Upper lobe of right lung (tissue), 1 donor: ENCODE measurements at regions not wholly inside any gene's neighbourhood (a gene's known extent, or its start where the extent isn't known, plus 50 kb on each side); places are given as distances from the start of the nearest gene placed in this dataset.

Experiments
- ATAC-seq: fragments of 200-7000 bp; cut with Tn5 transposase; one replicate; pipeline ENCODE4 v1.9.1; 2020; ENCODE audit warnings: mild to moderate bottlenecking, moderate library complexity
- DNase-seq: peaks from one replicate; pipeline ENCODE4 v3.0.0-alpha.2; 2020
- H3K27ac ChIP-seq: fragments of 200-600 bp; one replicate; pipeline ENCODE4 v1.8.0; 2022
- H3K27me3 ChIP-seq: fragments of 200-600 bp; one replicate; pipeline ENCODE4 v1.8.0; 2022; ENCODE audit warnings: mild to moderate bottlenecking
- H3K36me3 ChIP-seq: fragments of 200-600 bp; one replicate; pipeline ENCODE4 v1.8.0; 2022
- H3K4me1 ChIP-seq: fragments of 200-600 bp; one replicate; pipeline ENCODE4 v1.8.0; 2022
- H3K4me3 ChIP-seq: fragments of 200-600 bp; one replicate; pipeline ENCODE4 v1.8.0; 2022; ENCODE audit warnings: mild to moderate bottlenecking
- H3K9me3 ChIP-seq: fragments of 200-600 bp; one replicate; pipeline ENCODE4 v1.8.0; 2022
- intact Hi-C: fragments of 100-400 bp; cut with DNase I; formaldehyde crosslinking; loops from one replicate; pipeline ENCODE4 v1.11.0; 2022
- TF ChIP-seq, protein P1 (sequence below): fragments of 200-600 bp; IDR thresholded peaks from one replicate; pipeline ENCODE4 v1.8.0; 2022; ENCODE audit warnings: antibody characterized with exemption
- donor health status: DM: no; HTN: yes; CAD: no; lungs with severe emphysema.

DNA sequence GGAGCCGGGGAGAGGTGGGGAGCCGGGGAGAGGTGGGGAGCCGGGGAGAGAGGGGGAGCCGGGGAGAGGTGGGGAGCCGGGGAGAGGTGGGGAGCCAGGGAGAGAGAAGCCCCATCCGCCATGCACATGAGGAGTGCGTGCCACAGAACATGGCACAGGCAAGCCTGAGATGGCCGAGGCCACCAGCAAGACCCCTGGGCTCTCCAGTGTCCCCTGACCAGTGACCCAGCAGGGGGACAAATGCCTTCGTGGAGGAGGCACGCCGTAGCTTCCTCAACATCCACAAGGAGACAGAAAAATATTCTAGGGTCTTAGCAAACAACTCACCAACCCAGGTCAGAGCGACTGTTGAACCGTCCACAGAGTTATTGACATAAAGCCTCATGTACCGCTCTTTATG lies 618.8 kb downstream of the TBC1D22A start:
- Histone ChIP-seq H3K27me3 (peaks cover 4% of the 10 kb centered on the region), H3K27ac (no peak overlapping the region), H3K36me3 (no peaks in the 10 kb centered on the region), H3K9me3 (no peaks in the 10 kb centered on the region), H3K4me1 (no peaks in the 10 kb centered on the region), H3K4me3 (no peak overlapping the region)
- intact Hi-C loops: no loop called here
- peak; percentile 48 for DNase-seq
- TF ChIP-seq, protein P1, sequence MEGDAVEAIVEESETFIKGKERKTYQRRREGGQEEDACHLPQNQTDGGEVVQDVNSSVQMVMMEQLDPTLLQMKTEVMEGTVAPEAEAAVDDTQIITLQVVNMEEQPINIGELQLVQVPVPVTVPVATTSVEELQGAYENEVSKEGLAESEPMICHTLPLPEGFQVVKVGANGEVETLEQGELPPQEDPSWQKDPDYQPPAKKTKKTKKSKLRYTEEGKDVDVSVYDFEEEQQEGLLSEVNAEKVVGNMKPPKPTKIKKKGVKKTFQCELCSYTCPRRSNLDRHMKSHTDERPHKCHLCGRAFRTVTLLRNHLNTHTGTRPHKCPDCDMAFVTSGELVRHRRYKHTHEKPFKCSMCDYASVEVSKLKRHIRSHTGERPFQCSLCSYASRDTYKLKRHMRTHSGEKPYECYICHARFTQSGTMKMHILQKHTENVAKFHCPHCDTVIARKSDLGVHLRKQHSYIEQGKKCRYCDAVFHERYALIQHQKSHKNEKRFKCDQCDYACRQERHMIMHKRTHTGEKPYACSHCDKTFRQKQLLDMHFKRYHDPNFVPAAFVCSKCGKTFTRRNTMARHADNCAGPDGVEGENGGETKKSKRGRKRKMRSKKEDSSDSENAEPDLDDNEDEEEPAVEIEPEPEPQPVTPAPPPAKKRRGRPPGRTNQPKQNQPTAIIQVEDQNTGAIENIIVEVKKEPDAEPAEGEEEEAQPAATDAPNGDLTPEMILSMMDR: no peak
- ATAC-seq: no peak

DNA sequence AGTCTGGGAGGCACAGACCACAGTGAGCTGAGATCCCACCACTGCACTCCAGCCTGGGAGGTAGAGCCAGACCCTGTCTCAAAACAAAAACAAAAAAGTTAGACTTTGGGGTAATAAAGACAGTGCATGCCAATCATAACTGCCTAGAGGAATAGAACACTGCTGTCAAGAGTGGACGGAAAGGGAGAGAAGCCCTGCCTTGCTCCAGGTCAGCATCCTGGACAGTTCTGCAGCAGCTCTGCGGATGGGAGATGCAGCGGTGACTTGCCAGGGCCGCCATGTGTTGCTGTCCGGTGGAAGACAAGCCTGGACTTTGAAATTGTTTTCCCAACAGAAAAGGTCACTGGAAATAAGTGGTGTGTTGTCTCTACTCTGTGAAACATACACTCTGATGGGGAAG lies 618.2 kb downstream of the TBC1D22A start:
- intact Hi-C loops: no loop called here
- DNase-seq (no peak), ATAC-seq (no peak)
- TF ChIP-seq, protein P1: no peak
- Histone ChIP-seq H3K27ac (no peak overlapping the region), H3K9me3 (no peaks in the 10 kb centered on the region), H3K27me3 (peaks cover 4% of the 10 kb centered on the region), H3K36me3 (no peaks in the 10 kb centered on the region), H3K4me3 (no peak overlapping the region), H3K4me1 (no peaks in the 10 kb centered on the region)

DNA sequence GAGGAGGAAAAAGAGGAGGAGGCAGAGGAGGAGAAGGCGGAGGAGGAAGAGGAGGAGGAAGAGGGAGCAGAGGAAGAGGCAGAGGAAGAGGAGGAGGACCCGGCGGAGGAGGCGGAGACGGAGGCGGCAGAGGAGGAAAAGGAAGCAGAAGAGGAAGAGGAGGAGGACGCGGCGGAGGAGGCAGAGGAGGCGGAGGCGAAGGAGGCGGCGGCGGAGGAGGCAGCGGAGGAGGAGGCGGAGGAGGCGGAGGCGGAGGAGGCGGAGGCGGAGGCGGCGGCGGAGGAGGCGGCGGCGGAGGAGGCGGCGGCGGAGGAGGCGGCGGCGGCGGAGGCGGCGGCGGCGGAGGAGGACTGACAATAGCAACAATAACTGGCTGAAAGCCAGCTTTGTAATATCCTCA lies 616.6 kb downstream of the TBC1D22A start:
- H3K27ac ChIP-seq: no peak overlapping the region
- no peaks in the 10 kb centered on the region for H3K9me3 ChIP-seq
- H3K4me1 ChIP-seq: no peaks in the 10 kb centered on the region
- H3K4me3 ChIP-seq: no peak overlapping the region
- ATAC-seq (no peak), DNase-seq (peak; percentile 27)
- H3K36me3 ChIP-seq: no peaks in the 10 kb centered on the region
- TF ChIP-seq, protein P1: no peak
- intact Hi-C loops: no loop called here
- H3K27me3 ChIP-seq: no peaks in the 10 kb centered on the region

DNA sequence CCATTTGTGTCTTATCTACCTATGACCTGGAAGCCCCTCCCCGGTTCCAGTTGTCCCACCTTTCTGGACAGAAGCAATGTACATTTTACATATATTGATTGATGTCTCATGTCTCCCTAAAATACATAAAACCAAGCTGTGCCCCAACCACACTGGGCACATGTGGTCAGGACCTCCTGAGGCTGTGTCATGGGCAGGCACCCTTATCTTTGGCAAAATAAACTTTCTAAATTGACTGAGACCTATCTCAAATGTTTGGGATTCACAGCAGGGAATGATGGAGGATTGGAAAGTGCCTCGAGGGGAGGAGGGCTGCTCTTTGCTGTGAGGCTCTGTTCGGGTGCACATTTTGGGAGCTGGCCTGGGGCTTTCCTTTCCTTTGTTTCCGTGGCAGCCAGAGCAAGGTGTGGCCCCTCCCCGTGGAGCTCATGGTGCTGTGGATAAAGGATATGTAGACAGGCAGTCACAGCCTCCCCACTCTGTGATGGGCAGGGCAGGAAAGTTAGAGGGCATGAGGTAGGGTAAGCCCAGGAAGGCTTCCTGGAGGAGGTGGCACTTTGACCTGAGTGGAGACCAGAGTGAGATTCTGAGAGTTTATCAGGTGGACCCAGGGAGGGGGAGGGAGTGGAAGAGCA lies 615.6 kb downstream of the TBC1D22A start:
- DNase-seq (peak; percentile 30), ATAC-seq (no peak)
- Histone ChIP-seq H3K36me3 (no peaks in the 10 kb centered on the region), H3K4me1 (no peaks in the 10 kb centered on the region), H3K27ac (no peak overlapping the region), H3K4me3 (no peak overlapping the region), H3K9me3 (no peaks in the 10 kb centered on the region), H3K27me3 (no peaks in the 10 kb centered on the region)
- TF ChIP-seq, protein P1: no peak
- intact Hi-C loops: no loop called here

DNA sequence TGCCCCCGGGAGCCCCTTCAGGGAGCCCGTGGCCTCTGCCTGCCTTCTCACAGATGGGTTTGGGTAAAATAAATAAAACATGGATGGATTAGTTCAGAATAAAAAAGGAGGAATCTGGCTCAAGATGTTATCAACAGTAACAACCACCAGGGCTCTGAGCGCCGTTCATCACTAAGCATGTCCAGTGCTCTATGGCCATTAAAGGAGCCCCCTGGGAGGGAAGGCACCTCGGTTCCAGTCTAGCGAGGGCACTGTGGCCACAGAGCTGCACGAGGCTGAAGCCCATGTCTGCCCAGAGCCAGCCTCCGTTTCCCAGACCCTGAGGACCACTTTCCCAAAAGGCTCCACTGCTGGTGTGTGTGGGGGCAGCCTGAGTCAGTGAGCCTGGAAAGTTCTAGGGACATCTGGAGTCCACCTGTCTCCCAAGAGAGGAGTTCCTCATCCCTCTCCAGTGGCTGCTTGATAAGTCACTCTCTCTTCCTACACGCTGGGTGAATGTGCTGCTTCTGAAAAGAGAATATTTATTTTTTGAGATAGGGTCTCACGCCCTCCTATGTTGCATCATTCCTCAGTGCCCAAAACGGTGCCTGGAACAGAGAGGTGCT lies 614.6 kb downstream of the TBC1D22A start:
- ATAC-seq: no peak
- no peak overlapping the region for H3K27ac ChIP-seq
- H3K4me1 ChIP-seq: no peaks in the 10 kb centered on the region
- no peak overlapping the region for H3K4me3 ChIP-seq
- no peaks in the 10 kb centered on the region for H3K27me3 ChIP-seq
- TF ChIP-seq, protein P1: no peak
- H3K36me3 ChIP-seq: no peaks in the 10 kb centered on the region
- intact Hi-C loops: no loop called here
- no peaks in the 10 kb centered on the region for H3K9me3 ChIP-seq
- peak; percentile 46 for DNase-seq

DNA sequence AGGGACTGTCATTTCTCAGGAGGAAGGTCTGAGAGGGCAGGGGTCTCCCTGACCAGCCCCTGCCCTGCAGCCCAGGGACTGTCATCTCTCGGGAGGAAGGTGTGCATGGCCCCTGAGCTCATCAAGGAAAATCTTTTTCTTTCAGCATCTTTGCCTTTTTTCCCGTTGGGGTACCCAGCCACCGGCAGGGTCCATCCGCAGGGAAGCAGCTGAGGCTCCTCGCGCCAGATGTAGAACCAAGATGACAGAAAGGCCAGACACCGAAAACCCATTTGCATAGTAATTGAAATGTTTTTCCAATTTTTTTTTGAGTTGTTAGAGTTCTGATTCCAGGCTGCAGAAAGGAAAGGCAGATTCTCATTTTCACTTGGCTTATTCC lies 613.9 kb downstream of the TBC1D22A start:
- H3K36me3 ChIP-seq: no peaks in the 10 kb centered on the region
- TF ChIP-seq, protein P1: no peak
- H3K27me3 ChIP-seq: no peaks in the 10 kb centered on the region
- H3K27ac ChIP-seq: no peak overlapping the region
- ATAC-seq: no peak
- DNase-seq: peak; percentile 18
- intact Hi-C loops: no loop called here
- H3K4me1 ChIP-seq: no peaks in the 10 kb centered on the region
- no peak overlapping the region for H3K4me3 ChIP-seq
- no peaks in the 10 kb centered on the region for H3K9me3 ChIP-seq
